ENCODE measurements at regions not wholly inside any gene's neighbourhood (a gene's known extent, or its start where the extent isn't known, plus 50 kb on each side); places are given as distances from the start of the nearest gene placed in this dataset.

- H3K4me3 ChIP-seq (ENCODE audit: control insufficient read depth in 2 of 3, extremely low read depth in 1 of 3, insufficient read depth in 2 of 3, low read depth in 1 of 3, low read length in 3 of 3) = no peak overlapping the region
- FAIRE-seq (no peak), DNase-seq (ENCODE audit: low read depth, low spot score) (no peak)
- dilution Hi-C loops (cut with MboI; ENCODE audit: extremely low pct_ligation_motif_present, low sequenced_read_pairs) = loop anchor here (25.0 kb wide), 1 partner anchor 171 kb away; no protein-coding TSS in a partner anchor
- H3K27me3 ChIP-seq (ENCODE audit: control insufficient read depth, extremely low read depth, insufficient read depth, low read length) = no peaks in the 10 kb centered on the region
- no peak overlapping the region for H2AFZ ChIP-seq (ENCODE audit: control insufficient read depth, low read length)
- no peaks in the 10 kb centered on the region for H3K9me1 ChIP-seq (ENCODE audit: control insufficient read depth, extremely low read depth, insufficient read depth, low read length)
- H3K27ac ChIP-seq (ENCODE audit: control insufficient read depth, insufficient read depth, low read length) = no peak overlapping the region
- no peaks in the 10 kb centered on the region for H3K79me2 ChIP-seq (ENCODE audit: control insufficient read depth, insufficient read depth, low read length)
- no peaks in the 10 kb centered on the region for H3K4me1 ChIP-seq (ENCODE audit: control insufficient read depth, extremely low read depth, insufficient read depth, low read length)
- no peaks in the 10 kb centered on the region for H4K20me1 ChIP-seq (ENCODE audit: control insufficient read depth, extremely low read depth, insufficient read depth, low read length)
- H3K9ac ChIP-seq (ENCODE audit: control insufficient read depth, extremely low read depth, insufficient read depth, low read length) = no peak overlapping the region
- no peak overlapping the region for H3K4me2 ChIP-seq (ENCODE audit: control insufficient read depth, extremely low read depth, insufficient read depth, low read depth, low read length)
- H3K9me3 ChIP-seq (ENCODE audit: control insufficient read depth, low read depth, low read length) = no peaks in the 10 kb centered on the region
- H3K36me3 ChIP-seq (ENCODE audit: control insufficient read depth in 2 of 2, extremely low read depth in 1 of 2, insufficient read depth in 2 of 2, low read length in 2 of 2) = no peaks in the 10 kb centered on the region
- TF ChIP-seq CTCF (optimal IDR thresholded peaks at IDR 0.05 in 1 of 3, IDR thresholded peaks at IDR 0.05 in 1 of 3, conservative IDR thresholded peaks at IDR 0.05 in 1 of 3; ENCODE audit: extremely low read depth in 1 of 3, insufficient read depth in 2 of 3, low read length in 3 of 3) (no peak), EZH2 (IDR thresholded peaks at IDR 0.05; ENCODE audit: low read length) (no peak)
These were observed 86.6 kb upstream of the PDK4 start for GRCh38 chr7:95682913-95683312.

- H3K27ac ChIP-seq (ENCODE audit: control insufficient read depth, insufficient read depth, low read length) = no peak overlapping the region
- H3K4me1 ChIP-seq (ENCODE audit: control insufficient read depth, extremely low read depth, insufficient read depth, low read length) = no peaks in the 10 kb centered on the region
- no peaks in the 10 kb centered on the region for H3K27me3 ChIP-seq (ENCODE audit: control insufficient read depth, extremely low read depth, insufficient read depth, low read length)
- no peak for TF ChIP-seq CTCF (optimal IDR thresholded peaks at IDR 0.05 in 1 of 3, IDR thresholded peaks at IDR 0.05 in 1 of 3, conservative IDR thresholded peaks at IDR 0.05 in 1 of 3; ENCODE audit: extremely low read depth in 1 of 3, insufficient read depth in 2 of 3, low read length in 3 of 3)
- TF ChIP-seq EZH2 (IDR thresholded peaks at IDR 0.05; ENCODE audit: low read length) = no peak
- DNase-seq (ENCODE audit: low read depth, low spot score) (no peak), FAIRE-seq (no peak)
- dilution Hi-C loops (cut with MboI; ENCODE audit: extremely low pct_ligation_motif_present, low sequenced_read_pairs) = loop anchor here (25.0 kb wide), 1 partner anchor 164 kb away; no protein-coding TSS in a partner anchor
- no peak overlapping the region for H3K4me2 ChIP-seq (ENCODE audit: control insufficient read depth, extremely low read depth, insufficient read depth, low read depth, low read length)
- H3K9me1 ChIP-seq (ENCODE audit: control insufficient read depth, extremely low read depth, insufficient read depth, low read length) = no peaks in the 10 kb centered on the region
- H4K20me1 ChIP-seq (ENCODE audit: control insufficient read depth, extremely low read depth, insufficient read depth, low read length) = no peaks in the 10 kb centered on the region
- no peaks in the 10 kb centered on the region for H3K79me2 ChIP-seq (ENCODE audit: control insufficient read depth, insufficient read depth, low read length)
- H3K36me3 ChIP-seq (ENCODE audit: control insufficient read depth in 2 of 2, extremely low read depth in 1 of 2, insufficient read depth in 2 of 2, low read length in 2 of 2) = no peaks in the 10 kb centered on the region
- no peak overlapping the region for H3K4me3 ChIP-seq (ENCODE audit: control insufficient read depth in 2 of 3, extremely low read depth in 1 of 3, insufficient read depth in 2 of 3, low read depth in 1 of 3, low read length in 3 of 3)
- no peaks in the 10 kb centered on the region for H3K9me3 ChIP-seq (ENCODE audit: control insufficient read depth, low read depth, low read length)
- H3K9ac ChIP-seq (ENCODE audit: control insufficient read depth, extremely low read depth, insufficient read depth, low read length) = no peak overlapping the region
- H2AFZ ChIP-seq (ENCODE audit: control insufficient read depth, low read length) = no peak overlapping the region
These were observed 80.4 kb upstream of the PDK4 start for GRCh38 chr7:95676691-95677090.
